ENCODE measurements at regions not wholly inside any gene's neighbourhood (a gene's known extent, or its start where the extent isn't known, plus 50 kb on each side); places are given as distances from the start of the nearest gene placed in this dataset.

DNA sequence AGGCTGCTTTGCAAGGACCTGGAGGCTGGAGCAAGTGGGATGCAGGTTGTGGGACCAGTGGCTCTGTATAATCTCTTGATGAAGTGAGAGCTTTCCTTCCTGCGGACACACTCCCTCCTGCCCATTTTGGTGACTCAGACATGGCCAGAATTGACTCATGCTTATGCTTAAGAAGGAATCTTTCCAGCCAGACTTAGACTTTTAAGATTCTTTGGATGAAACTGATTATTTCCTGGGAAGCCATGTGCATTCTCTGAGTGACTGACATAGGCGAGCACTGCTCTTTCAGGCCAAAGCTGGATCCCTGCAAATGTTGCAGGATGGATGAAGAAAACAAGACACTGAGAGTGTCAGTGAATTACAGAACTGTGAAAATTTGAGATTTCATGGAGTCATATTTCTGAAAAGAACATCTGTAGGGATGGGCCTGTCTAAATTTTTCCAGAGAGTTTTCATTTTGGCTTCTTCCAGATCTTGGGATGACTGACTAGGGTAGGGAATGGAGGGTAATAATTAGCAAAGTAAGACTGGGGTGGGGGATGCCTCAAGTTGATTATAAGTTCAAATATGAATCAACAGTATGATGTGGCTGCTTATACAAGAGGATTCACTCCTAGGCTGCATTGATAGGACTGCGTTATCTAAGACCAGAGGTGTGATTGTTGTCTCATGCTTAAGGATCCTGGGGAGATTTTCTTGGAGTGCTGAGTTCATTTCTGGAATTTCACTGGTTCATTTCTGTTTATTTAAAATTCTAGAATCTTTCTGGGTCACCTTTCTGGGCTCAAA lies 195.8 kb downstream of the HIPK3 start:
- no peak overlapping the region for H3K4me3 ChIP-seq (ENCODE audit: low read length)
- TF ChIP-seq, protein P1, sequence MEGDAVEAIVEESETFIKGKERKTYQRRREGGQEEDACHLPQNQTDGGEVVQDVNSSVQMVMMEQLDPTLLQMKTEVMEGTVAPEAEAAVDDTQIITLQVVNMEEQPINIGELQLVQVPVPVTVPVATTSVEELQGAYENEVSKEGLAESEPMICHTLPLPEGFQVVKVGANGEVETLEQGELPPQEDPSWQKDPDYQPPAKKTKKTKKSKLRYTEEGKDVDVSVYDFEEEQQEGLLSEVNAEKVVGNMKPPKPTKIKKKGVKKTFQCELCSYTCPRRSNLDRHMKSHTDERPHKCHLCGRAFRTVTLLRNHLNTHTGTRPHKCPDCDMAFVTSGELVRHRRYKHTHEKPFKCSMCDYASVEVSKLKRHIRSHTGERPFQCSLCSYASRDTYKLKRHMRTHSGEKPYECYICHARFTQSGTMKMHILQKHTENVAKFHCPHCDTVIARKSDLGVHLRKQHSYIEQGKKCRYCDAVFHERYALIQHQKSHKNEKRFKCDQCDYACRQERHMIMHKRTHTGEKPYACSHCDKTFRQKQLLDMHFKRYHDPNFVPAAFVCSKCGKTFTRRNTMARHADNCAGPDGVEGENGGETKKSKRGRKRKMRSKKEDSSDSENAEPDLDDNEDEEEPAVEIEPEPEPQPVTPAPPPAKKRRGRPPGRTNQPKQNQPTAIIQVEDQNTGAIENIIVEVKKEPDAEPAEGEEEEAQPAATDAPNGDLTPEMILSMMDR (conservative IDR thresholded peaks at IDR 0.05; ENCODE audit: low read depth, low read length), result no peak
- peak; percentile 66 for DNase-seq (ENCODE audit: low read depth)

DNA sequence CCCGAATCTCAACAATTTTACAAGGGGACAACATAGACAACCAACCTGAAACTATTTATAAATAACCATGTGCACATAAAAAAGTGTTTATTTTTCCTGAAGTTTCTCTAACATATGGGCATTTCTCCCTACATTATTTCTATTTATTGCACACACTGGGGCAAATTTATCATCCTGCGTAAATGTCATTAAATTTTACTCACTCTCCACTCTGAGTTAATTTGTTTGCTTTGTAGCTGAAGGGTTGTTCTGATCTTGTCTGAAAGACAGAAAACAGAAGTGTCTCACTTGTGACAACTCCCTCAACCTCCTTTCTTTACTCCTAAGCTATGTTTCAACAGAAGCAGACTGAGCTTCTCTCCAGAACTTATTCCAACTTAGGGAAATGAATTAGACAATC lies 194.2 kb downstream of the HIPK3 start:
- TF ChIP-seq, protein P1 (conservative IDR thresholded peaks at IDR 0.05; ENCODE audit: low read depth, low read length), result no peak
- no peak overlapping the region for H3K4me3 ChIP-seq (ENCODE audit: low read length)

DNA sequence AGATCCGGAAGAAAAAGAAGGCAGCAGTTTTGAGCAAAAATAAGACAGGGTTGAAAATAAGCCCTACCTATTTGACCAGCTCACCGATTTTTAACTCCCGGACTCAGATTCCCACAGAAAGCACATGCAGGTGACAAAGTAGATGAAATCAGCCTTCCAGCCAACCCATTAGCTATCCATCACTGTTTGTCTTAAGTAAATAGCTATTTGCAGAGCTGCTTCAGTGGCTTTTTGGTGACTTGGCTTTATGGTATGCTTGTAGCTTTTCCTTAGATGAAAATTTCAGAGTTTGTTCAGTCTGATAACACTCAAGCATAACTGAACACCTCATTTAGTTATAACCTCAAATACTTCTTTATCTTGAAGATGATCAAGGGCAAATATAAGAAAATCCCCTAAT lies 192.6 kb downstream of the HIPK3 start:
- H3K4me3 ChIP-seq (ENCODE audit: low read length), result no peak overlapping the region
- DNase-seq (ENCODE audit: low read depth), result no peak
- TF ChIP-seq, protein P1 (conservative IDR thresholded peaks at IDR 0.05; ENCODE audit: low read depth, low read length), result no peak

More for the DNA sequence above, 194.2 kb downstream of the HIPK3 start:
- no peak for DNase-seq (ENCODE audit: low read depth)

DNA sequence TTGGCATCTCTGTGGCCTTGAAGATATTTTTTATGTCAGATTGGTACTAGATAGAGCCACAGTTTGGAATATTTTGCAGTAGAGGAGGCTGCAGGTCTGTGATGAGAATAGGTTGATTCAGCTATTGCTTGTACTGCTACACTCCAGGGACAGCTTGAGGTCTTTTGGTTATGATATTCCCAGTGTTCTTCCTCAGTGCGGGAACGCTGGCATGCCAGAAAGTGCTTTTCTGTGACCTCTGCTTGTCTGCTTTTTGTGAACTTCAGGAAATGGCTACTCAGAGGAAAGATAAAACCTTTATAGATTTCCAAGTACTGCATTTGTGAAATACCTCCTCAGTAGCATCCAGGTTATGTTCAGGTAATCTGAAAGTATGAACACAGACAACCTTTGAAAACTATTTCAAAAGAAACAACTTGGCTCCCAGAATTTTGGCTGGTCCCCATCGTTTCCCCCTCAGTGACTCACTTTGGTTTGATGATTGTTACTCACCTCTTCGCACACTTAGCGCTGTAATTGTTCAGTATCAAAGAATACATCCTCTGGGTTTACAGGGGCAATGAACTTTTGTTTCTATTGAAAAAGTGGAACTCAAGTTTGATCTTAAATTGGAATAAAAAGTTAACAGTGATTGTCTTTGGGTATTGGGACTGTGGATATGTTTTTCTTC lies 191.4 kb downstream of the HIPK3 start:
- TF ChIP-seq, protein P1 (conservative IDR thresholded peaks at IDR 0.05; ENCODE audit: low read depth, low read length), result no peak
- no peak for DNase-seq (ENCODE audit: low read depth)
- no peak overlapping the region for H3K4me3 ChIP-seq (ENCODE audit: low read length)

DNA sequence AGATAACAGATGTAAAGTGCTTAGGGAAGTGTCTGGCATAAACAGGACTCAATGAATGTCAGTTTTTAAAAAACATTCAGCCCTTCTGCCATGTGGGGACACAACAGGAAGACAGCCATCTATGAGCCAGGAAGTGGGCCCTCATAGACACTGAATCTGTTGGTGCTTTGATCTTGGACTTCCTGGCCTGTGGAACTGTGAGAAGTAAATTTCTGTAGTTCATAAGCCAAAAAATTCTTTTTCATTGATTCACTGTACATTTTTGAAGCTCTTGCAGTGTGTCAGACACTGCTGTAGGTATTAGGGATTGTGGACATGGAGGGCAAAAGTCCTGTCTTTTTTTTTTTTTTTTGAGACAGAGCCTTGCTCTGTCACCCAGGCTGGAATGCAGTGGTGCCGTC lies 188.6 kb downstream of the HIPK3 start:
- TF ChIP-seq, protein P1 (conservative IDR thresholded peaks at IDR 0.05; ENCODE audit: low read depth, low read length), result no peak
- no peak overlapping the region for H3K4me3 ChIP-seq (ENCODE audit: low read length)
- peak; percentile 6 for DNase-seq (ENCODE audit: low read depth)

DNA sequence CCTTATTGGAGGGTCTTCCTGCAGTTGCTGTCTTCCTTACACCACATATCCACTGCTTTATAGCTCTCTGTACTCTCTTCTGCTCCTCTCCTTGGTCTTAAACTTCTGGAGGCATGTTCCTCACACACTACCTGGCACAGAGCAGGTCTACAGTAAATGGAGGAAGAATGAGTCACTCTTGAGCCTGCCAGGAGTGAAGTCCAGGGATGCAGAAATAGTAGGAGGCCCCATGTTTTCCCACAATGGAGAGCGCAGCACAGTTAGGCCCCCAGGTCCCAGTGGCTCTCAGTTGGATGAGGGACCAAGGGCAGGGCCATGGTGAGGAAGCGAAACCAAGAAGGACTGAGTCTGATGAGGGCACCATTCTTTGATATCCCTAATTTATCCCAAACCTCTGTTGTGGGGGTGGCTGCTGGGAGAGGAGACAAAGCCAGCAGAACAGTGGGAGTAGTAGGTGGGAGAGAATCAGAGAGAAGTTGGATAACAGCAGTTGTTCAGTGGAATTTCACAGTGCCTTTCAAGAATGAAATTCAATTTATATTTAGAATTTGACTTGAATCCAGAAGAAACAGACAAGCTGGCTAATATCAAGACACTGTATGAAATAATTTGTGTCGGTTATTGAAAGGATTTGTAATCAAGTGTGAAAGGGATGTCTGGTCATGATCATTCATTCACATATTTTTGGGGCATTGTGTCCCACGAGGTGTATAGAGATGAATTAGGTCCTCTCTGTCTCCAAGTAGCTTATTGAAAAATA lies 187.8 kb downstream of the HIPK3 start:
- H3K4me3 ChIP-seq (ENCODE audit: low read length), result no peak overlapping the region
- no peak for DNase-seq (ENCODE audit: low read depth)
- TF ChIP-seq, protein P1 (conservative IDR thresholded peaks at IDR 0.05; ENCODE audit: low read depth, low read length), result no peak

Data from retinal pigment epithelial cell (primary cell).